Eye (tissue), 1 donor: ENCODE measurements at regions not wholly inside any gene's neighbourhood (a gene's known extent, or its start where the extent isn't known, plus 50 kb on each side); places are given as distances from the start of the nearest gene placed in this dataset.

ENCODE experiments used
- DNase-seq: peaks from one replicate; pipeline ENCODE4 v3.0.0-alpha.2; 2015

GRCh38 chr14:22449600-22449905, 139.5 kb downstream of the DAD1 start:
- no peak for DNase-seq

DNA sequence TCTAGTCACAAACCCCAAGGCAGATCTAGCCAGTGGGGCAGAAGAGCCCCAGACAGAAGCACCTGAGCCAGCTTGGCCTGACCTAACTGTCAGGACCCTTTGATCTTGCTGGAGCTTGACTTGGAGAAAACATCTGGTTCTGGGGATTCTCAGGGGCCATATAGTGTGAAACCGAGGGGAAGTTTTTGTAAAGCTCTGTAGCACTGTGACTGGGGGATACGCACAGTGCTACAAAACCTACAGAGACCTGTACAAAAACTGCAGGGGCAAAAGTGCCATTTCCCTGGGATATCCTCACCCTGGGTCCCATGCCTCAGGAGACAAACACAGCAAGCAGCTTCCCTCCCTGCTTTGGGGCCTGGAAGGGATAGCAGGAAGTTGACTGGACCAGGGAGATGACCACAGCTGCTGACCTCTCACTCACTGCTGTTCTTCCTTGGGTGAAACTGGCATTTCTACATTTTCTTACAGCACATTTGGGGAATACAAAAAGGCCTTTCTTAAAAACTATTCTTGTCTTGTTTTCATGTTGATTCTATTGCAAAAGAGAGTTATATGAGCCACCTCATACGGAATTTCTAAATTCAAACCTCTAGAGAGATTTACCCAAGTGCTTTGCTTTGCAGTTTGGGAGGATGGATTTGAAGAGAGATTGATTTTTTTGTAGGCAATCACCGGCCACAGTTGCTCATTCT, 140.0 kb downstream of the DAD1 start:
- DNase-seq, result no peak

GRCh38 chr14:22448035-22448904, 140.8 kb downstream of the DAD1 start:
- DNase-seq, result no peak

DNA sequence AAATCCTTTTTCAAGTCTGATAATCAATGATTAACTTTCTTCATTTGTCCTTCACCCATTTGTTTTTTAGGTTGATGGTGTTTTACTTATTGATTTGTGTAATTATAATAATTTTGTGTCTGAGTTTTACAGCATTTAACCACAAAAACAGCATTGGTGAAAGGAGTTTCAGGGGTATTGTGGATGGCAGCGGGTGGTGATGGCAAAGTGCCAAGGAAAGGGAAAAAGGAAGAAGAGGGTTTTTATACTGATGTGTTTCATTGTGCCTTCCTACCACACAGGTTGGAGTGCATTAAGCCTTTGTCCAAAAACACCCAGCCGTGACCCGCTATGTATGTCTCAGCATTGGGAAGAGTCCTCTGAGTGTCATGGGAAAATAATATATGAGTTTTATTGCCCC, 150.3 kb downstream of the DAD1 start:
- no peak for DNase-seq

DNA sequence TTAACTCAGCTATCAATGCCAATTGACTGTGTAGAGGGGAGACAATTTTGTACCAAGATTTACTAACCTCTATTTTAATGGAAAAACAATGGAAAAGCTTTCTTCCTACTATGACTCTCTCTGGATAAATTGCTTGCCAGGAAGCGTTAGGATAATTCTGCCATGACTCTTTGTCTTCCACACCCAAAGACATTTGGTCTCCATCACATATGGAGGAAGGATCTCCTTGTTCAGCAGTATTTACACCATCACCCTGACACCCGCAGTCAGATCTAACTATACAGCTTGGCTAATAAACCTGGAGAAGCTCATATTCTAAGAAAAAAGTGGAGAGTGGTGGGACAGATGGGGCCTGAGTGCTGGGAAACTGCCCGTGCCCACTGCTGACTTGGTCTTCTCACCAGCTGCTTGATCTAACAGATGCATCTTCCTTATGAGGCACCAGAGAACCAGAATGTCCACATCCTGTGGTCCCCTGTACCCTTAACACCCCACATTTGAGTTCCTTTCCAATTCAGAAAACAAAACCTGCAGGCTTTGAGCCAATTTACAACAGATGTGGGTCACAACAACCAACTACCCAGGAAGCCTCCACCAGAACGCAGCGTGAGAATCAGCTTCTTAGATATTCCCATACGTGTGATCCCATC, 154.0 kb downstream of the DAD1 start:
- no peak for DNase-seq

- DNase-seq, result no peak
These were observed 155.0 kb downstream of the DAD1 start for GRCh38 chr14:22434030-22434429.

DNA sequence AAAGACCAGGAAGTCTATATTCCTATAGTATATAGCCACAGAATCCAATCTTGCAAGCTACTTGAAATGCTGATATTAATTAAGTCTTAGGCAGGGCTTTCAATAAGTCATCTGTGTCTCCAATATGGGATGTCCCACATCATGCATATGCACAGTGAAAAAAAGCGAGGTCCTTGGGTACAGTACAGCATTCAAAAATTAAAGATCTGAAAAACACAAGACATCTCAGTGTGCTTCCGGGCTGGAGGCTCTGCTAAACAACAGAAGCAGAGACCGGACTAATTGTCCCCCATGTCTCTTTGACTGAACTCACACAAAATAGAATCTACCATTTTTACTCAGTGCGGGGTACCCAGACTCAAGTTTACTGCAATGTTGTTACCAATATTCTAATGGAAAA, 156.0 kb downstream of the DAD1 start:
- DNase-seq, result no peak

DNA sequence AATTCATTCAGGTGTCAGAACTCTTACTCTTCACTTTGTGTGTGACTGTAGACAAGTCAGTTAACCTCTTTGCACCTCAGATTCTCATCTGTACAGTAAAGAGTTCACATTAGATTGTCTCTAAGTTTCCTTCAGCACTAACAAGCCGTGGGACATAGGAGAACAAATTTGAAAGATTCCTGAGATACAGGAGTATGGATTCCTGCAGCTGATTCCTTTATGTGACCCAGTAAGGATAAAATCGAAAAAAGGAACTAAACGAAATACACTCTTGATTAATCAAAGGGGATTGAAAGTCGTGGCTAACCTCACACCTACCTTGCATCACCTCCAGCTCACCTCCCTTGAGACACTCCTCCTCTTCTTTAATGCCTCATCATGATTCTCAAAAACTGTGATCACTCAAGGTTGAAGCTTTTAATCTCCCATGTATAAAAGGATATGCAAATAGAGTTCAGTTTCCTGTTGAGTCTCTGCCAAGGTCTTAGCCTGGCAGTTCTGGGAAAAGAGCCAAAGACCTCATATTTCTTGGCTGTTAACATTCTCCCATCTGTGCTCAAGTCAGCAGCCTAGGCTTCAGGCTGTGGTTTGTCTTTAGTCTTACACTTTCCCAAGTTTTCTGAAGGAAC, 156.6 kb downstream of the DAD1 start:
- peak; percentile 83 for DNase-seq

GRCh38 chr14:22429546-22430294, 159.3 kb downstream of the DAD1 start:
- no peak for DNase-seq

DNA sequence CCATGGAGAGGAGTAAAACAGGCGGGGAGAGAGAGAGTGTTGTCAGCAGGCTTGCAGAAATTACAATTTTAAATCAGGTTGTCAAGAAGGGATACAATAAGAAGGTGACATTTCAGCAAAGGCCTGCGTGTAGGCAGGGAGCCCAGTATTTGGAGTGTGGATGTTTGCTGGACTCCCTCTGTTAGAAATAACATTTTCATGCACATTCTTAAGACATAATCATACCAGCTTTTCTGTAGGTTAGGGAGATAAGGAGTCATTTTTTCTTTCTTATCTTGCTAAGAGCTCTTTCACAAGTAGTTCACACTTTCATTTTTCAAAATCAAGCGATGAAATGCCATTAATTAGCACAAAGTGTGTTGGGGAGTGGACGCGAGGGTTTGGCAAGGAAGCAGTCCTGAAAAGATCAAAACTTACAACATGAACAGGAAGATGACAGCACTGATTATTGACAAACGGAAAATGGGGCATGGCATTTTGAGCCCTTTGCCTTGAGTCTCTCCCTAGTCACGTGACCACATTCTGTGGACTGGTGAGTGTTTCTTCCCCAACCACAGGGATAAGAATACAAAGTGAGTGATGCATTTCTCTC, 160.2 kb downstream of the DAD1 start:
- no peak for DNase-seq

DNA sequence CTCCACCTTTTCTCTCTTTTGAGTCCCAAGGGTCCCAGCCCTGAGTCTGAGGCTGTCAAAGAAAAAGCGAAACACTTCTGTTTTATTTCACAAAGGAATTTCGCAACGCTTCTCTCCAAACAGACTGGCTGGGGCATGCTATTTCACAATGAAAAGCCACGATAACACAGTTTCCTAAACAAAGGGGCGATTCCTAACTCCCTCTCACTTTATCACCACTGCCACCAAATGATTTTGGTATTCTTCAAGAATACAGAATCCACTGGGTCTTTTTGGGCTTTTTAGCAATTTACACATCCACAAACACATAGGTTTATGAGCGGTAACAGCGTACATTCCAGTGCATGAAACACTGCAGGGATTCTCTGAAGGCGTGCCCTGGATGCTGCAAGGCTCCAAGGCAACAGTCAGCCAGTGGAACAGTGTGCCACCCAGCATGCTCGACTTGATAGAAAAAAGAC, 161.2 kb downstream of the DAD1 start:
- peak; percentile 33 for DNase-seq

DNA sequence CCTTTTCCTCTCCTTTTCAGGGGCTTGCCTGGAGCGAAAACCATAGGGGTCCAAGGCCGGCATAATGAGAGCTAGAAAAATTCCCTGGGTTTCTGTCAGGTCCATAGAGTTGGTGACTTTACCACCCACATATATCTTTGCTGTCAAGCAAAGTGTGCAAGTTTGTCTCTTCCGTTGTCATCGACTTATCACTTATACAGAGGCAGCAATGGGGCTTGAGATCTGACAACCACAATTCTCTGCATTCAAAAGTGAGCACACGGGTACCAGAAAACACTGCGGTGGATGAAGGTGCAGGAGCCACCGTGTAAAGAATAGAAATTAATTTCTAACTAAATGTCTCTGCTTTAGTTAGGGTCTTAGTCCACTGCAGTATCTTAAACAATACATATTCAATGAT, 162.3 kb downstream of the DAD1 start:
- no peak for DNase-seq

GRCh38 chr14:22423958-22424357, 165.1 kb downstream of the DAD1 start:
- DNase-seq, result no peak

DNA sequence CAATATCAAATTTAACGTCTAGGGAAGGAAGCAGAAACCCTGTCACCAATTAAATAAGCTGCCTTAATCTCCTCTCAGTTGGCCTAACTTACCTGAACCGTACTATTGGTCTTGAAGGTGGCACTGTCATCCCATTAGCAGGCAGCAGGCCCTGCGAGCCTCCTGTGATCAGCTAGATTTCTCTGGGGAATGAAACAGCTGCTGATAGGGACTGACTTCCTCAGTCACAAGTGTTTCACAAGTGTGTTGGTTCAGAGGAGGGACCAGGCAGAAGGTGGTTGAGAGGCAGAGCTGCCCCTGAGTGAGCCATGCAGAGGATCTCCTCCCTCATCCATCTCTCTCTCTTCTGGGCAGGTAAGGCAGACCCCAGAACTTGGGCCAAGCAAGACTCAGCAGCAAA, 166.8 kb downstream of the DAD1 start:
- DNase-seq, result no peak

DNA sequence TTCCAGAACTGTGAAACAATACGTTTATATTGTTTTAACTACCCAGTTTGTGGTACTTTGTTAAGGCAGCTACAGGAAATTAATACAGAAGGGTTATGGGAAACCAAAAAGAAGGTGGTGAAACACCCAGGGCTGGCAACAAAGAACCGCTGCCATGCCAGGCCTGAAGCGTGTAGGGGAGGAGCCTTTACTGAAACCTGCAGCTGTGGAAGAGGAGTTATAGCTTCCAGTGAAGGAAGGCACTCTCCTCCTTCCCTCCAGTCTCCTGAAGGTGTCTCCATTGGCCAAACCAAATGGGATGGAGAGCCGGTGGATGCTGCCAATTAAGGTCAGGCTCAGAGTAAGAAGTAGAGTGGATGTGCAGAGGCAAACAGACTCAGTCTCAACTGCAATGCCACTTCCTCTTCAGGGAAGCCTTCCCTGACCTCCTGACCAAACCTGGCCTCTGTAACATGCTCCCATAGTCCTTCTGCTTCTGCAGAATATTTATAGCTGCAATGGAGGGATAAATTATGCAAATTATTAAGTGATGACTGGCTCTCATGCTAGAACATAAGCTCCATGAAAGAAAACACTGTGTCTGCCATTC, 168.3 kb downstream of the DAD1 start:
- no peak for DNase-seq

DNA sequence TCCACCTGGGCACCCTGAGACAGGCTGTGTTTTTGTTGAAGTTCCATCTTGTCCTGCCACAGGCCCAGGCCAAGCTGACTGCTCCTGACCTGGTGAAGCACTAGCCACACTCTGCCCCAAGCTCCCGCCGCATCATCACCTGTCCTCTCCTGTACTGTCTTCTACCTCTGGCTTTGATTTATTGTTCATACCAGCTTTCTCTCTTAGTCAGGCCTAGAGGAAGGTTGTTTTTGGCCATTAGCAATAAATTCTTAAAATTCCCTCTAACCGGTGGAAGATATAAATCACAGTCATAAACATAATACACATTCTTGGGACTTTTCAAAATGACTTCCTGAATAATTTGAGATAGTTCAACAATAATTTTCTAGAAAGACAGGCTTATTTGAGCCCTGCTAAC, 169.4 kb downstream of the DAD1 start:
- no peak for DNase-seq

DNA sequence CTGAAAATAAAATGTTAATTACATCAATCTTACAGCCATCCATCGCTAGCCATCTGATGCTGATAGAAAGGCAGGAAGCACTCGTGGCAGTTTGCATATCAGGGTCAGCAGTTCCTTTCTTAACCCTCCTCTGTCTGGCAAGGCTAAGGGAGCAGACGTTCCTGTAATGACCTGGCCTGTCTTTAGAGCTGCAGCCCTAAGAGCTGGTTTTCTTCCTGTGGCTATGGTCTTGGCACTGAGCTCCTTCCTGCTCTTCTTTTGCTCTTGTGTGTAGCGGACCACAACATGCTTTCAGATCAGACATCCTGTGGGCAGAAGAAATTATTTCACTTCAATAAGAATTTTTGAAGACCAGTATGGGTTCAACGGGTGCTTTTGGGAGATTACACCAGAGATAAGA, 170.4 kb downstream of the DAD1 start:
- no peak for DNase-seq

DNA sequence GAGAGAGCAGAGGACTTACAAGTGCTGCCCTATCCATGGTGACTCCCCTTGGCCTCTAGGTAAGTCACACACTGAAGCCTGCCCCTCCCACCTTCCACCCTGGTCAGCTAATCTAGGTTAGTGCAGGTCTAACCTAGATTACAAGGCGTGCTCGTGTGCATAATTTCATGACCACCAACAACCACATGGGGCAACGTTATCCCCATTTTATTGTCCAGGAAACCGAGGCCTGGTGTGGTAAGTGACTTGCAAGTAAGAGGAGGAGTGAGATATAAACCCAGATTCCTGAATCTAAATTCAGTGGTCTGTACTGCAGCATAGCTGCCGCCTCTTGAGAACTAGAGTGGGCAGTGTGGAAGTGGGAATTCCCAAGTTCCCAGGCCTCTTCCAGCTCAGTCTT, 171.1 kb downstream of the DAD1 start:
- DNase-seq, result no peak

GRCh38 chr14:22416193-22416592, 172.8 kb downstream of the DAD1 start:
- no peak for DNase-seq

DNA sequence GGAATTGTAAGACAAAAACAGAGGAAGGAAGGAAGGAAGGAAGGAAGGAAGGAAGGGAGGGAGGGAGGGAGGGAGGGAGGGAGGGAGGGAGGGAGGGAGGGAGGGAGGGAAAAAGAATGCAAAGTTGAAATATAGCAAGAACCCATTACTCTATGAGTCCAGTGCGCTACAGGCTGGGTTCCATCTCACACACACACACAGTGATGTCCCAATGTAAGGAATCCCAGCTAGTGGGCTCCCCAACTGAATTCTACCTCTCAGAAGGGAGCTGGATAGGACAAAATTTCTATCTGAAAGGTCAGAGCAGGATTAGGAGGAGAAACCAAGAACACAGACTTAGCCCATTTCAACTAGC, 173.4 kb downstream of the DAD1 start:
- no peak for DNase-seq

- DNase-seq, result no peak
These were observed 174.0 kb downstream of the DAD1 start for GRCh38 chr14:22414876-22415604.
